A549 (cell line): ENCODE measurements at regions not wholly inside any gene's neighbourhood (a gene's known extent, or its start where the extent isn't known, plus 50 kb on each side); places are given as distances from the start of the nearest gene placed in this dataset.

Source experiments
- ATAC-seq, 2 experiments: fragments of 200-7000 bp in 1 of 2; fragments of >200 bp in 1 of 2; cut with Nextera tagmentation in 1 of 2; cut with Tn5 transposase in 1 of 2; 3 replicates each; pipeline versions ENCODE4 v1.8.0 to v1.9.1; 2018 to 2020; ENCODE audit warnings: mild to moderate bottlenecking in 1 of 2, moderate library complexity in 1 of 2
- CTCF ChIA-PET: fragments of 300-600 bp; sonication (Branson Sonifier 250); formaldehyde crosslinking; extraction: SDS; loops from one replicate; lab custom pipeline; 2021; ENCODE audit warnings: antibody characterized with exemption, inconsistent platforms; lab: Yijun Ruan, JAX
- POLR2A ChIA-PET: fragments of 350-600 bp; formaldehyde crosslinking; extraction: SDS; loops from one replicate; lab custom pipeline; 2021; ENCODE audit warnings: antibody characterized with exemption, inconsistent platforms; lab: Yijun Ruan, JAX
- DNase-seq, 2 experiments: peaks; one replicate each; pipeline versions ENCODE4 v3.0.0 to v3.0.0-alpha.2; 2011 to 2016; ENCODE audit warnings: low read depth in 1 of 2, low spot score in 1 of 2
- FAIRE-seq: peaks from 2 replicates; lab custom pipeline; 2011; peaks lifted over from hg19 to GRCh38; lab: Jason Lieb, UNC
- H3K27ac ChIP-seq, 2 experiments: fragments of >200 bp; sonication (Bioruptor Twin); formaldehyde crosslinking; 3 replicates each; pipeline ENCODE4 v1.5.1; 2016 to 2017
- H3K4me1 ChIP-seq: fragments of >200 bp; sonication (Bioruptor Twin); formaldehyde crosslinking; 3 replicates; pipeline ENCODE4 v1.6.1; 2016
- H3K4me2 ChIP-seq: fragments of >200 bp; sonication (Bioruptor Twin); formaldehyde crosslinking; 3 replicates; pipeline ENCODE4 v1.6.1; 2016
- H3K4me3 ChIP-seq: fragments of >200 bp; sonication (Bioruptor Twin); formaldehyde crosslinking; 3 replicates; pipeline ENCODE4 v1.5.1; 2016
- H3K9me3 ChIP-seq: fragments of >200 bp; sonication (Bioruptor Twin); formaldehyde crosslinking; 3 replicates; pipeline ENCODE4 v1.6.1; 2016
- CBX8 ChIP-seq: fragments of 200-600 bp; sonication (generic); IDR thresholded peaks from 2 replicates; pipeline ENCODE4 v1.6.1; 2016
- FOSL2 ChIP-seq, 2 experiments: fragments of 450-650 bp in 1 of 2; fragments of >200 bp in 1 of 2; sonication (Bioruptor Twin) in 1 of 2; formaldehyde crosslinking; IDR thresholded peaks; 2 replicates each; pipeline versions ENCODE4 v1.5.0 to v1.6.1; 2016 to 2020; ENCODE audit warnings: mild to moderate bottlenecking in 1 of 2, moderate library complexity in 1 of 2
- HEYL ChIP-seq: fragments of 250-450 bp; sonication (Bioruptor Pico); IDR thresholded peaks from 2 replicates; pipeline ENCODE4 v1.8.0; 2021; ENCODE audit warnings: mild to moderate bottlenecking, moderate library complexity
- HOXB5 ChIP-seq: fragments of 250-450 bp; sonication (Bioruptor Pico); IDR thresholded peaks from 2 replicates; pipeline ENCODE4 v1.5.0; 2020; ENCODE audit warnings: mild to moderate bottlenecking, moderate library complexity
- KDM1A ChIP-seq: fragments of 200-600 bp; sonication (generic); IDR thresholded peaks from 2 replicates; pipeline ENCODE4 v1.6.1; 2016; ENCODE audit warnings: low read depth, mild to moderate bottlenecking
- RARB ChIP-seq: fragments of 250-450 bp; sonication (Bioruptor Pico); IDR thresholded peaks from 2 replicates; pipeline ENCODE4 v1.8.0; 2021; ENCODE audit warnings: mild to moderate bottlenecking, moderate library complexity
- RCOR1 ChIP-seq: fragments of 150-350 bp; IDR thresholded peaks from 2 replicates; pipeline ENCODE4 v1.6.1; 2014; ENCODE audit warnings: antibody characterized with exemption, low read length, low read depth
- REST ChIP-seq: fragments of 200-600 bp; sonication (generic); IDR thresholded peaks from 2 replicates; pipeline ENCODE4 v1.6.1; 2016; ENCODE audit warnings: antibody characterized with exemption, mild to moderate bottlenecking, moderate library complexity
- RFX5 ChIP-seq: fragments of 450-650 bp; IDR thresholded peaks from 2 replicates; pipeline ENCODE4 v1.7.1; 2014; ENCODE audit warnings: antibody characterized with exemption, mild to moderate bottlenecking, moderate library complexity
- TFCP2L1 ChIP-seq: fragments of 250-450 bp; sonication (Bioruptor Pico); IDR thresholded peaks from 2 replicates; pipeline ENCODE4 v1.5.0; 2021; ENCODE audit warnings: mild to moderate bottlenecking
- ZSCAN20 ChIP-seq: fragments of 250-450 bp; sonication (Bioruptor Pico); IDR thresholded peaks from 2 replicates; pipeline ENCODE4 v1.8.0; 2022; ENCODE audit warnings: mild to moderate bottlenecking, moderate library complexity
- WGBS: methylation state at CpG from one replicate; pipeline ENCODE4 v1.1.6; 2017; ENCODE audit errors: missing lambda C conversion rate; 5-methylcytosine and 5-hydroxymethylcytosine counted together
- TF ChIP-seq, protein P1 (sequence below): fragments of 450-650 bp; IDR thresholded peaks from 2 replicates; pipeline ENCODE4 v1.6.1; 2014; ENCODE audit warnings: antibody characterized with exemption
- TF ChIP-seq, protein P2 (sequence below): fragments of 250-450 bp; sonication (Bioruptor Pico); IDR thresholded peaks from 2 replicates; pipeline ENCODE4 v1.5.0; 2020; ENCODE audit warnings: low read depth, mild to moderate bottlenecking, moderate library complexity
- TF ChIP-seq, protein P3 (sequence below): IDR thresholded peaks from 2 replicates; pipeline ENCODE4 v1.6.1; 2012; ENCODE audit warnings: low read depth, borderline replicate concordance
- TF ChIP-seq, protein P4 (sequence below): IDR thresholded peaks from 2 replicates; pipeline ENCODE4 v1.6.1; 2012
- TF ChIP-seq, protein P5 (sequence below): fragments of >200 bp; sonication (Bioruptor Twin); formaldehyde crosslinking; IDR thresholded peaks from 3 replicates; pipeline ENCODE4 v1.5.1; 2016

DNA sequence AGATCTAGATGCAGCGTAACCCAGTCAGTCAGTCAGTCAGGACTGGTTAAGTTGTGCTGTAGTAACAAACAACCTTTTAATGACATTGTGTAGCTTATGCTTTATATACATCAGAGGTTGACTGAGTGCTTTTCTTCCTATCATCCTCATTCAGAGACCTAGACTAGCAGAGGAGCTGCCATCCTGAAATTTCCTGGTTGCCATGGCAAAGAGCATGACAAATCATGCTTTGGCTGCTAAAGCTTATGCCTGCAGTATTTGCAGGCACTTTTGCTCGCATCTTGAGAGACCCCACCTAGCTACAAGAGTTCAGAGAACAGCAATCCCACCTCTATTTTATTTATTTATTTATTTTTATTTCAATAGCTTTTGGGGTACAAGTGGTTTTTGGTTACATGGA lies 244.0 kb downstream of the BTBD3 start:
- Histone ChIP-seq H3K4me2 (no peak overlapping the region), H3K4me3 (no peak overlapping the region), H3K9me3 (no peaks in the 10 kb centered on the region), H3K4me1 (no peaks in the 10 kb centered on the region), H3K27ac (no peak overlapping the region)
- FAIRE-seq (no peak), ATAC-seq (no peak), DNase-seq (no peak)
- WGBS = 4% methylated on average over 2 of the region's 2 CpGs
- ChIA-PET POLR2A (no interaction called here), CTCF (no interaction called here)
- TF ChIP-seq, protein P1, sequence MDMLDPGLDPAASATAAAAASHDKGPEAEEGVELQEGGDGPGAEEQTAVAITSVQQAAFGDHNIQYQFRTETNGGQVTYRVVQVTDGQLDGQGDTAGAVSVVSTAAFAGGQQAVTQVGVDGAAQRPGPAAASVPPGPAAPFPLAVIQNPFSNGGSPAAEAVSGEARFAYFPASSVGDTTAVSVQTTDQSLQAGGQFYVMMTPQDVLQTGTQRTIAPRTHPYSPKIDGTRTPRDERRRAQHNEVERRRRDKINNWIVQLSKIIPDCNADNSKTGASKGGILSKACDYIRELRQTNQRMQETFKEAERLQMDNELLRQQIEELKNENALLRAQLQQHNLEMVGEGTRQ = no peak
- TF ChIP-seq RFX5 = no peak
- TF ChIP-seq HOXB5 (CRISPR knock-in tag) = no peak
- TF ChIP-seq RCOR1 = no peak
- TF ChIP-seq, protein P2, sequence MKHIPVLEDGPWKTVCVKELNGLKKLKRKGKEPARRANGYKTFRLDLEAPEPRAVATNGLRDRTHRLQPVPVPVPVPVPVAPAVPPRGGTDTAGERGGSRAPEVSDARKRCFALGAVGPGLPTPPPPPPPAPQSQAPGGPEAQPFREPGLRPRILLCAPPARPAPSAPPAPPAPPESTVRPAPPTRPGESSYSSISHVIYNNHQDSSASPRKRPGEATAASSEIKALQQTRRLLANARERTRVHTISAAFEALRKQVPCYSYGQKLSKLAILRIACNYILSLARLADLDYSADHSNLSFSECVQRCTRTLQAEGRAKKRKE (CRISPR knock-in tag) = no peak
- TF ChIP-seq, protein P3, sequence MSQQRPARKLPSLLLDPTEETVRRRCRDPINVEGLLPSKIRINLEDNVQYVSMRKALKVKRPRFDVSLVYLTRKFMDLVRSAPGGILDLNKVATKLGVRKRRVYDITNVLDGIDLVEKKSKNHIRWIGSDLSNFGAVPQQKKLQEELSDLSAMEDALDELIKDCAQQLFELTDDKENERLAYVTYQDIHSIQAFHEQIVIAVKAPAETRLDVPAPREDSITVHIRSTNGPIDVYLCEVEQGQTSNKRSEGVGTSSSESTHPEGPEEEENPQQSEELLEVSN = no peak
- TF ChIP-seq ZSCAN20 (CRISPR knock-in tag) = no peak
- TF ChIP-seq HEYL (CRISPR knock-in tag) = no peak
- TF ChIP-seq, protein P4, sequence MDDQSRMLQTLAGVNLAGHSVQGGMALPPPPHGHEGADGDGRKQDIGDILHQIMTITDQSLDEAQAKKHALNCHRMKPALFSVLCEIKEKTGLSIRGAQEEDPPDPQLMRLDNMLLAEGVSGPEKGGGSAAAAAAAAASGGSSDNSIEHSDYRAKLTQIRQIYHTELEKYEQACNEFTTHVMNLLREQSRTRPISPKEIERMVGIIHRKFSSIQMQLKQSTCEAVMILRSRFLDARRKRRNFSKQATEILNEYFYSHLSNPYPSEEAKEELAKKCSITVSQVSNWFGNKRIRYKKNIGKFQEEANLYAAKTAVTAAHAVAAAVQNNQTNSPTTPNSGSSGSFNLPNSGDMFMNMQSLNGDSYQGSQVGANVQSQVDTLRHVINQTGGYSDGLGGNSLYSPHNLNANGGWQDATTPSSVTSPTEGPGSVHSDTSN = no peak
- no peak for TF ChIP-seq REST
- TF ChIP-seq, protein P5, sequence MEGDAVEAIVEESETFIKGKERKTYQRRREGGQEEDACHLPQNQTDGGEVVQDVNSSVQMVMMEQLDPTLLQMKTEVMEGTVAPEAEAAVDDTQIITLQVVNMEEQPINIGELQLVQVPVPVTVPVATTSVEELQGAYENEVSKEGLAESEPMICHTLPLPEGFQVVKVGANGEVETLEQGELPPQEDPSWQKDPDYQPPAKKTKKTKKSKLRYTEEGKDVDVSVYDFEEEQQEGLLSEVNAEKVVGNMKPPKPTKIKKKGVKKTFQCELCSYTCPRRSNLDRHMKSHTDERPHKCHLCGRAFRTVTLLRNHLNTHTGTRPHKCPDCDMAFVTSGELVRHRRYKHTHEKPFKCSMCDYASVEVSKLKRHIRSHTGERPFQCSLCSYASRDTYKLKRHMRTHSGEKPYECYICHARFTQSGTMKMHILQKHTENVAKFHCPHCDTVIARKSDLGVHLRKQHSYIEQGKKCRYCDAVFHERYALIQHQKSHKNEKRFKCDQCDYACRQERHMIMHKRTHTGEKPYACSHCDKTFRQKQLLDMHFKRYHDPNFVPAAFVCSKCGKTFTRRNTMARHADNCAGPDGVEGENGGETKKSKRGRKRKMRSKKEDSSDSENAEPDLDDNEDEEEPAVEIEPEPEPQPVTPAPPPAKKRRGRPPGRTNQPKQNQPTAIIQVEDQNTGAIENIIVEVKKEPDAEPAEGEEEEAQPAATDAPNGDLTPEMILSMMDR = no peak
- TF ChIP-seq TFCP2L1 (CRISPR knock-in tag) = no peak
- no peak for TF ChIP-seq RARB
- no peak for TF ChIP-seq FOSL2 (IDR thresholded peaks at IDR 0.05)
- TF ChIP-seq FOSL2 (CRISPR knock-in tag; IDR thresholded peaks at IDR 0.05) = no peak

DNA sequence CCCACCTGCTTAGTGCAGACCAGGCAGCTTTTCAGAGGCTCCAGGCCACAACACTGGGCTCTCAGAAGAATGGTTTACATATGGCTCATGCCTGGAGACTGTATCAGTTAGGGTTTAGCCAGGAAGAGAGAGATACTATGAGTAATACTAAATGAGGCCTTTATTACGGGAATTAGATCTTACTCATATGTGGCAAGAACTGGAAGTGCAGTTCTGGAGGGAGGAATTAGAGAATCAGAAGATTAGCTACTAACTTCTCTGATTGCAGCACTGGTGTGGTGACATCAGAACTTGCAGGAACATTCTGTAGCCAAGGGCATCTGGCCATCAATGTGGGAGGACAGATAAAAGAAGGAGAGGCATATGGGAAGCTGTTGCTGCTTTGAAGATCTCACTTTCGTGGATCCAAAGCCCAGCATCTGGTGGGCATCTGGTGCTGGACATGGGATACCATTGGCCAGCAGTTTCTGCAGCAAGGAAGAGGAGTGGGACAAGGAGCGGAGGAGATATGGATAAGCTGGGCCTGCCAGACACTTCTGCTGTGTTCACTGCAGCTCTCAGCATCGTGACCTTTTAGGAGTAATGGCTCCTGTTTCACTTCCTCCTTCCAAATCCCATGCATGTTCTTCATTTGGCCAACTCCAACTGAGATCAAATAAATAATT lies 248.5 kb downstream of the BTBD3 start:
- ATAC-seq = no peak
- Histone ChIP-seq H3K9me3 (peaks cover 14% of the 10 kb centered on the region; the same call in 1 of the 3 replicates), H3K4me3 (no peak overlapping the region)
- POLR2A ChIA-PET = no interaction called here
- 9% methylated on average over 4 of the region's 4 CpGs for WGBS
- no peak for DNase-seq
- TF ChIP-seq CBX8 (no peak), KDM1A (no peak)
- TF ChIP-seq, all 56 proteins: peak for 0
- H3K27ac ChIP-seq = no peak overlapping the region
- no peak overlapping the region for H3K4me2 ChIP-seq
- no peak for FAIRE-seq
- CTCF ChIA-PET = interaction anchor here (0.5 kb wide), 1 partner anchor 1657 kb away, joined by 4 read pairs; no protein-coding TSS in a partner anchor
- no peaks in the 10 kb centered on the region for H3K4me1 ChIP-seq
